GM23248 (cell line): ENCODE measurements at regions not wholly inside any gene's neighbourhood (a gene's known extent, or its start where the extent isn't known, plus 50 kb on each side); places are given as distances from the start of the nearest gene placed in this dataset.

ENCODE experiments used
- EZH2 ChIP-seq: fragments of 200-600 bp; sonication (generic); IDR thresholded peaks from 2 replicates; pipeline ENCODE4 v1.6.1; 2018; ENCODE audit warnings: antibody characterized with exemption, mild to moderate bottlenecking; ENCODE audit not compliant: insufficient read depth, poor library complexity, severe bottlenecking
- EZH2phosphoT487 ChIP-seq: fragments of 200-600 bp; sonication (generic); IDR thresholded peaks from 2 replicates; pipeline ENCODE4 v1.6.1; 2018; ENCODE audit warnings: antibody characterized with exemption, moderate library complexity, mild to moderate bottlenecking, low read depth; ENCODE audit not compliant: insufficient read depth

DNA sequence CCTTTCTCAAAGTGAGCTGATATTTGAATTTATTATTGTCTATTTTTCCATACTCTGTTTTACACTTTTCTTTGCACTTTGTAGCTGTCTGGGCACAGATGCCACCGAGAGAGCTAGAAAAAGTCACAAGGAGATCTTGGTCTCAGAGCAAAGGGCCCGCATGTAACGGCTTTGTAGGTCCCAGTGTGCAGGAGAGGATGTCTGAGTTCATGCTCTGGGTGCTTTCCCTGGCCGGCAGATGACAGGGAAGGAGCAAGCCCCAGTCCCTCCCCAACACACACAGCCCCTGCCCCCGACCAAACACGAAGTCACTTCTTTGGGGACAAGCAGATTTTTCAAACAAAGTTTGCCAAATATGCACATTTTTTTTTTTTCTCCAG is 55.8 kb downstream of the SMIM38 start:
- no peak for TF ChIP-seq EZH2phosphoT487
- no peak for TF ChIP-seq EZH2
